HG02623 (cell line): ENCODE measurements at regions not wholly inside any gene's neighbourhood (a gene's known extent, or its start where the extent isn't known, plus 50 kb on each side); places are given as distances from the start of the nearest gene placed in this dataset.
"Not testable (repeated sequence)": the region's sequence is repeated elsewhere in the genome, so short reads cannot be mapped to it uniquely, and the experiment has no call there.

ENCODE experiments used
- ATAC-seq: cut with Tn5 transposase; IDR thresholded peaks from one replicate; pipeline ENCODE4 v1.9.1; 2021; ENCODE audit warnings: moderate library complexity; ENCODE audit not compliant: unreplicated experiment

GRCh38 chr4:59689149-59689548, 1511.0 kb upstream of the ADGRL3 start:
- no peak for ATAC-seq

GRCh38 chr4:59695355-59696053, 1504.6 kb upstream of the ADGRL3 start:
- ATAC-seq, result no peak

GRCh38 chr4:59698041-59698440, 1502.1 kb upstream of the ADGRL3 start:
- no peak for ATAC-seq

GRCh38 chr4:59700651-59701050, 1499.5 kb upstream of the ADGRL3 start:
- no peak for ATAC-seq

GRCh38 chr4:59704616-59705015, 1495.5 kb upstream of the ADGRL3 start:
- no peak for ATAC-seq

- ATAC-seq, result no peak
Observed at GRCh38 chr4:59712470-59712869, 1487.7 kb upstream of the ADGRL3 start.

- not testable (repeated sequence) for ATAC-seq
Observed at GRCh38 chr4:59724286-59724685, 1475.8 kb upstream of the ADGRL3 start.

- ATAC-seq, result no peak
Observed at GRCh38 chr4:59727745-59728144, 1472.4 kb upstream of the ADGRL3 start.

GRCh38 chr4:59728496-59728895, 1471.6 kb upstream of the ADGRL3 start:
- no peak for ATAC-seq

GRCh38 chr4:59729321-59729720, 1470.8 kb upstream of the ADGRL3 start:
- no peak for ATAC-seq

- no peak for ATAC-seq
Observed at GRCh38 chr4:59748433-59748832, 1451.7 kb upstream of the ADGRL3 start.

GRCh38 chr4:59759082-59759825, 1440.9 kb upstream of the ADGRL3 start:
- no peak for ATAC-seq

- ATAC-seq, result no peak
Observed at GRCh38 chr4:59762344-59762743, 1437.8 kb upstream of the ADGRL3 start.

GRCh38 chr4:59770601-59771264, 1429.4 kb upstream of the ADGRL3 start:
- no peak for ATAC-seq

- ATAC-seq, result no peak
Observed at GRCh38 chr4:59772641-59773139, 1427.4 kb upstream of the ADGRL3 start.

GRCh38 chr4:59780271-59780670, 1419.9 kb upstream of the ADGRL3 start:
- ATAC-seq, result not testable (repeated sequence)

- ATAC-seq, result no peak
Observed at GRCh38 chr4:59805176-59805575, 1395.0 kb upstream of the ADGRL3 start.

GRCh38 chr4:59814402-59815010, 1385.6 kb upstream of the ADGRL3 start:
- ATAC-seq, result no peak

GRCh38 chr4:59818656-59819055, 1381.5 kb upstream of the ADGRL3 start:
- peak; percentile 86 for ATAC-seq

- ATAC-seq, result no peak
Observed at GRCh38 chr4:59823311-59823710, 1376.8 kb upstream of the ADGRL3 start.

- ATAC-seq, result no peak
Observed at GRCh38 chr4:59825104-59825503, 1375.0 kb upstream of the ADGRL3 start.
